HG03196 (cell line): ENCODE measurements at regions not wholly inside any gene's neighbourhood (a gene's known extent, or its start where the extent isn't known, plus 50 kb on each side); places are given as distances from the start of the nearest gene placed in this dataset.
"Not testable (repeated sequence)": the region's sequence is repeated elsewhere in the genome, so short reads cannot be mapped to it uniquely, and the experiment has no call there.

Experiments
- ATAC-seq: cut with Tn5 transposase; IDR thresholded peaks from one replicate; pipeline ENCODE4 v1.9.1; 2021; ENCODE audit not compliant: unreplicated experiment

DNA sequence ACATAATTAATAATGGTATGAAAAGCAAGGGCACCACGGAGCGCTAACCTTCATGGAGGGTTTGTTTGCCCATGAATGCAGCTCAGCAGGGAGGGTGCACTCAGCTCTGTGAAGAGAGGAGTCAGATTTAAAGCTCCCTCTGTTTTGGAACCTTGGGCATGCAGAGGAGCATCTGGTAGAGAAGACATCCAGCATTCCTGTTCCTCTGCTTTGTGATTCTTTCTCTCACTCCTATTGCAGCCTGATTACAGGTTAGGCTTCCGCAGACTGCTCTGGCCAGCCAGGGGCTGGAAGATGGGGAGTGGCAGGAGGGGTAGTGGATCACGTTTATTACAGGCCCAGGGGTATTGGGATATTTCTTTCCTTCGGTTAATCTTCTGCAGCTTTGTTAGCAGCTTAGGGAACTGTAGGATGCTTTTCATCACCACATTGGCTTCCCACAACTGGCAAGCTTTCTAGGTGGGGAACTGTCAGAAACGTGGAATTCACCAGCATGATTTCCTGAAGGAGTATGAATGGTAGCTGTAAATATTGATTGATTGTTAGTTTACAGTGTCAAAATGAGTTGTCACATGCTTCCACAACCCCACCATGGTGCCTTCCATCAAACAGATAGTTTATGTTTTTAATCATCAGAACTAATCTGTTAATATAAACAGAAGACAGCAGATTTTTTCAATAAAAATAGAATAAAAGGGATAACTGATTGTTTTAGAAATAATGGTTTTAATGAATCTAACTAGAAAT, 201.1 kb downstream of the VAPA start:
- no peak for ATAC-seq

DNA sequence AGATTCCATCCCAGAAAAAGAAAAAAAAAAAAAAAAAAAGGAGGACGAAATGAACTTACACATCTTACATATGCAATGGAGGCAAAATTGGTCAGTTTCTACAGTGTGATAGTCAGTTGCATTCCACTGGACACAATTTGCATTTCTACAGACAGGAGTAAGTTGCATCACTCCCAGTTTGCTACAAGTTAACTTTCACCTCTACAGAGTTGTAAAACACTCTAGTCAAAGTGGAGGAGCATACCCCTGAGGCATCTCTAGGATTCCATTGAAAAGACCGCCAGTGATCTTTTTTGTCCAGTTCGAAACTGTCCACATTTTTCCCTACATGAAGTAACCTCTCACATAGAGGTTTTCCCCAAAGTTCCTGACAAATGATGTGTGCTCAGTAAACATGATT, 202.8 kb downstream of the VAPA start:
- ATAC-seq = no peak

DNA sequence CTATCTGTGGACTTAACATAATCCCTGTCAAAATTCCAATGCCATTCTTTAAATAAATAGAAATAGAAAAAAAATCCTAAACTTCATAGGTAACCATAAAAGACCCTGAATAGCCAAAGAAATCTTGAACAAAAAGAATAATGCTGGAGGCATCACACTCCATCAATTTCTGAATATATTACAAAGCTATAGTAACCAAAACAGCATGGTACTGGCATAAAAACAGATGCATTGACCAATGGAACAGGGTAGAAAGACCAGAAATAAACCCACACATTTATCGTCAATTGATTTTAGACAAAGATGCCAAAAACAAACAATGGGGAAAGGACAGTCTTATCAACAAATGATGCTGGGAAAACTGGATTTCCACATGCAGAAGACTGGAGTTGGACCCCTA, 205.7 kb downstream of the VAPA start:
- ATAC-seq = no peak

DNA sequence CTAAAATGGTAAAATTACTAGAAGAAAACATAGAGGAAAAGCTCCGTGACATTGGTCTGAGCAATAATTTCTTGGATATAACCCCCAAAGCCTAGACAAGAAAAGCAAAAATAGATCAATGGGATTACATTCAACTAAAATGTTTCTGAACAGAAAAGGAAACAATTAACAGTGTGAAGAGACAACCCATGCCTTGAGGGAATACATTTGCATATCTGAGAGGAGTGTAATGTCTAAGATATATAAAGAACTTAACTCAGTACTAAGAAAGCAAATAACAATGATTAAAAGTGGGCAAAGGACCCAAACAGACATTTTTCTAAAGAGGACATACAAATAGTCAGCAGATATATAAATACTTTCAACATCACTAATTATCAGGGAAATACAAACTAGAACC, 206.2 kb downstream of the VAPA start:
- no peak for ATAC-seq

DNA sequence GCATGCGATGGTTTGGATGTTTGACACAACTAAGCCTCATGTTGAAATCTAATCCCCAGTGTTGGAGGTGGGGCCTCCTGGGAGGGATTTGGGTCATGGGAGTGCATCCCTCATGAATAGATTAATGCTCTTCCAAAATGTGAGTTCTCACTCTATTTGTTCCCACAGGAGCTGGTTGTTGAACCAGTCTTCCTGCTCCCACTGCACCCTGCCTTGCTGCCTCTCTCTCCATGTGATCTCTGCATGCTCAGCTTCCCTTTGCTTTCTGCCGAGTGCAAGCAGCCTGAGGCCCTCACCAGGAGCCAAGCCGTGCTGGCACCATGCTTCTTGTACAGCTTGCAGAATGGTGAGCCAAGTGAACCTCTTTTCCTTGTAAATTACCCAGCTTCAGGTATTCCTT, 206.8 kb downstream of the VAPA start:
- ATAC-seq = no peak

DNA sequence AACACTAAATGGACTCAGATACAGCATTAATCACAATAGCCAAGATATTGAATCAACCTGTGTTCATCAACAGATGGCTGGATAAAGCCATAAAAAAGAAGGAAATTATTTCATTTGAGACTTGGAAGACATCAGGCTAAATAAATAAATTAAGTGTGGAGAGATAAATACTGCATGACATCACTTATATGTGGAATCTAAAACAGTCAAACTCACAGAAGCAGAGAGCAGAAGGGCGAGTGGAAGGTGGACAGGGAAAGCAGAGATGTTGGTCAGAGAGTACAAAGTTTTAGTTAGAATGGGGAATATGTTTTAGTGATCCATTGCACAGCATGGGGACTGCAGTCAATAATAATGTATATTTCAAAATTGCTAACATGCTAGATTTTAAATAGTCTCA, 207.2 kb downstream of the VAPA start:
- no peak for ATAC-seq

DNA sequence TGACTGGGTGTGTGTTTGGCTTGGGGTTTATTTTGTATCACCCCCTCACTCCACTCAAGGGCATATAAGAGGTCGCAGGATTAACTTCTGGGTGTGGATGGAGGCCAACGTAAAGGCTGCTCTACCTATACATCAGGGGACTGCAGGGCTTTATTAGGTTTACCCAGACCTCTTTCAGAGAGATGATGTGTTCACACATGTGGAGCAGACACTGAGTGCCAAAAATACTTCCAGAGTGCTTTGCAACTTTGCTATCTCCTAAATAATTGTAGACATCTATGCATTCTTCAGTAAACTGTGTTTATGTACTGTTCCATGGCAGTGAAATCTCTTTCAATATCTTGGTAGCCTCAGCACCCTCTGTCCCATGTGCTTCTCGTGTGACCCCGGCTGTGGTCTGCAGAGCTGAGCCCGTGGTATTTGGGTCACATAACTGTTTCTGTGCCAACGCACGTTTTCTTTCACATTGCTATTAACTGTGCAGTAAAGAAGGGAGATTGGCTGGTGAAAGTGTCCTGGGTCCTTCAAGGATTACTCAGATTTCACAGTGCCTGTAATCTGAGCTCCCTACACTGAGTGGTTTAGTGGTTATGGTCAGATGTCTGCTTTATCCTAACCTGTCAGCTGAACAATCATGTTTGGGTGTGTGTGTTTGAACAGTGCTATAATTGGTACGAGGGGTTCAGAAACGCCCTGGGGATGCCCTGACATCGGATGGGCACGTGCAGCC, 208.1 kb downstream of the VAPA start:
- no peak for ATAC-seq

DNA sequence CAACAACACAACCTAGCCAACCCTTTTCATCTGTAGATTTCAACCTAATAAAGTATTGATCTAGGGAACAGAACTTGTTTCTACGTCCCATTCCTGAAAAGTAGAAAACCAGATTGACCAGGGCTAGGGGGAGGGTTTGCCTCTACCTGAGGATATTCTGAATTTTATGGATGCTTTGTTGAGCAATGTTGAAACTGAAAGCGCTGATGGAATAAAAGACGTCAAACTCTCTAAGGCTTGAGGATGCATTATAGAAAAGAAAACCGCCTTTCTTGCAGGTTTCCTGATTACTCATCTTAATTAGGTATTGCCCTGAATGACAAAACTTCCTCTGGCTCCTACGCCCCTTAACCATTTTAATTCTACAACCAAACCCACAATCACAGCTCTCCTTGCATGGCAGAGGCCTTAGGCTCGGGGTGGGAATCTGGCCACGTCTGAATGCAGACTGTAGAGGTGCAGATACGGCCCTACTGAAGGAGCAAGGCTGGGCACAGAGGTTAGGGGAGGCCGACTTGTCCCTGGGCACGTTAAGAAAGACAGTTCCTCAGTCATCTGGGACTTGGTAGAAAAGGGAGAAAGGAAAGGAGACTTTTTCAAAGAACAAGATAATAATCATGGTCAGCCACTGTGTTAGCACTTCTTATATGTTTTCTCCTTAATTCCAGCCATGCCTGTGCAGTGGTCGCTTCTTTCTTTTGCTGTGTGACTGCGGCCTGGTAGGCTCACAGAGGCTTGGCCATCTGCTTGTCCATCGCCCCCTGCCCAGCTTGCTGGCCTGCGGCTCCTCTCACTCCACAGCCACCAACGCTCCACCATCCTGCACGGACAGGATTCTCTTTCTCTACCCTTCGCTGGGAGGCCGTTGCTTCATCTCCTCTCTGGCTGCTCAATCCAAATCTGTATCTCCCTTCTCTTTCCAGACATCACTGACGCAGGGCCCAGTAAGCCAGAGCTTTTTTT, 209.5 kb downstream of the VAPA start:
- no peak for ATAC-seq

DNA sequence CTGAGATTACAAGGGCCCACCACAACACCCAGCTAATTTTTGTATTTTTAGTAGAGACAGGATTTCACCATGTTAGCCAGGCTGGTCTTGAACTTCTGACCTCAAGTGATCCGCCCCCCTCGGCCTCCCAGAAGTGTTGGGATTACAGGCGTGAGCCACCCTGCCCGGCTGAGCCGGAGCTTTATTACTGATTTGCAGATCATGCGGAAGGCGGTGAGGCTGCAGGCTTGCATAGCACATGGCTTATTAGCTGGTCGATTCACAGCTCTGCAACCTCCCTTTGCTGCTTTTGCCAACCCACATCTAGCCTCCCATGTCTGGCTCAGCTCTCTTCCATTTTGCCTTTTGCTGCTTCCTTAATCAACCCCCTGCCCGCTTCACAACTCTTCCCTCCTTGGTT, 210.3 kb downstream of the VAPA start:
- no peak for ATAC-seq

DNA sequence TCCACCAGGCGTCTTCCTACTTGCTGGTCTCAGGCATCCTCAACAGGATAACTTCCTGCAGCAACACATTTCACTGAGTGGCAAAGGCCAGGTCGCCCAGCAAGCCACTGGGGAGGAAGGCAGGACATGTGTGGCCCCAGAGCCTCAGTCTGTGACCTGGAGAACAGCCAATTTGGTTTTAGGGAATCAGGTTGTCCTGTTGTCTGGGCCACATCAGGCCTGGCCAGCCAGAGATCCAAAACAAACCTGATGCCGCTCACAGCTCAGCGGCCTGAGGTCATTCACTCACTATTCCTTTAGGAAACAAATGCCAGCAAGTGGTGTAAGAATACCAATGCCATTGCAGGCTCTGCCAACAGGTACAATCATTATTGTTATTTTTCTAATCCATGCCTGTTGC, 210.7 kb downstream of the VAPA start:
- no peak for ATAC-seq

DNA sequence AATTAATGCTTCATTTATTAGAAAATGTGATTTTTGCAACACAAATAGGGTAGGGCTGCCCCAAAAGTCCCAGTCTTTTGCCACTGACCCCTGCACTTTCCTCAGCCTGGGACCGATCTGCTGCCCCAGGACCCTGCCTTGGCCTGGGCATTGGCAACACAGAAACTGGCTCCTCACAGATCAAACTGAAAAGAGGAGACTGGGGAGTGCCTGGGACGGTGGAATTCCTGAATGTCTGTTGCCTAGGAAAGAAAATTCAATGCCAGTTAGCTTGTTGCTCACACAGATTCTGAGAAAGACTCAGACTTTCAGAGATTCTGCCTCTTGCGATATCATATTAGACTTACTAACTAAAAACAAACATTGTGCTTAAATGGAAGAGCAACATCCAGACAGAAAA, 211.2 kb downstream of the VAPA start:
- ATAC-seq = no peak

DNA sequence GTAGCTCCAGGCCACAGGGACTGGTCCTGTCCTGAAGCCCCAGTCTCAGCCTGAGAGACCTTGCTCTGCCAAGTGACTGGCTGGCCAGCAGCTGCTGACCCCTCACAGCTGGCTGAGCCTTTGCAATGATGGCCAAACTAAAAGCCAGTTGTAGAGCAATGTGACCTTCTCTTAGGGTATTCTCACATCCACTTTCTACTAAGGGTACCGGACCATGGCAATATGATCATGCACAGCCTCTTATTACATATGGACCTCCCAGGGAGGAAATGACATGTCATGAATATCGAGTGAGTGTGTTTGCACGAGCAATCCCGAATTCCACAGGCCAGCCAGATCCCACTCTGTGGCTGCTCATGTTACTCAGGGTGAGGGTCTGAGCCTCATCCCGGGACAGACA, 213.9 kb downstream of the VAPA start:
- ATAC-seq = no peak

DNA sequence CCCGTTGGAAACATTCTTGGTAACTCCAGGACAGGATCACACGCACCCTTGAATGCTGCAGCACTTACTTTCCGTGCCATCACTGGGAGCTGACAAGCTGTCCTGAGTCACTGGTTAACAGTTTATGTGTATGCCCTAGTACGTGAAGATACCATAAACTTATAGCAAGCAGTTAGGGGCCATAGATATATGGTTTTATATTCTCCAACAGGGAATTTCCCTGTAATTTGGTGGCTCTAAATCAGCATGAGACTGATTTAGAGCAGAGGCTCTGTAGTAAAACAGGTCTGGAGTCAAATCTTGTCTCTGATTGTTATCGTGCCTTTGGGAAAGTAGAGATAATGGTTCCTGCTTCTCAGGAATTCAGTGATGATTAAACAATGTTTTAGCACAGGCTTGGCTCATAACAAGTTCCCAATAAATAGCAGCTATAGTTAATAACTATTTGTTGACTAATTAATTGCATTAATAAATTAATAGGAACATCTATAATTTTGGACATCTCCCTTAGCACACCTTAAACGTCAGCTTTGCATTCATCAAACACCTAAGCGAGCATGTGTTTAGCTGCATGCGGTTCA, 215.2 kb downstream of the VAPA start:
- ATAC-seq = no peak

DNA sequence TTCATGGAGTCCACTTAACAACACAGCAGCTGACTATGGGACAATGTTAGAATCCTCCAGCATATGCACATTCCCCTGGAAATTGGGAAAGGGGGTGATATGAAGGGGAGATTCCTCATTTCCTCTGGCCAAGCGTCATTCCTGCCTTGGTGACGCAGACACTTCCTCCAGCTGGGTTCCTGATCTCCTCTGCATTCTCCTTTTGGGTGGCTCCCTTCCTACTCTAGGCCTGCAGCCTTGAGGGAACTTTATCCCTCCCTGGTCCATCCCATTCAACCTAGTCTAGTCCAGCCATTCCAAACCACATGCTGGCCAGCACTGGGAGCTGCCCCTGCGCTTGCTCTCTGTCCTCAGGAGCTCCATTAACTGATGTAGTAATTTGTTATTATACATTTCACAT, 216.8 kb downstream of the VAPA start:
- ATAC-seq = no peak

DNA sequence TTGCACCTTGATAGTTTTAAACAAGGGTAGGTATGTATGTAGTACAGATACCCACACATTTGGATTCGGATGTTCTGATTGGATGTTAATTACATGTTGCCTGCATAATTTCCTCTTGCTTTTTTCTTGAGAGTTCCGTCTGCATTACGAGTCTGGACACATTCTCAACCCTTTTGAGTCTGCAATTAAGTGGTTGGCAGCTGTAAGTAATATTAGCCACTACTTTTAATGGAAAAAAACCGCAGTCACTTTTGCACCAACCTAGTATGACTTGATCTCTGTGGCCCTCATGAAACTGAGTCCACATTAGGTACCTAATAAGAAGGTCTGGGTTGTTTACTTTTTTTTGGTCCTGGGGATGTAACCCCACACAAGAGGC, 217.3 kb downstream of the VAPA start:
- ATAC-seq = no peak

DNA sequence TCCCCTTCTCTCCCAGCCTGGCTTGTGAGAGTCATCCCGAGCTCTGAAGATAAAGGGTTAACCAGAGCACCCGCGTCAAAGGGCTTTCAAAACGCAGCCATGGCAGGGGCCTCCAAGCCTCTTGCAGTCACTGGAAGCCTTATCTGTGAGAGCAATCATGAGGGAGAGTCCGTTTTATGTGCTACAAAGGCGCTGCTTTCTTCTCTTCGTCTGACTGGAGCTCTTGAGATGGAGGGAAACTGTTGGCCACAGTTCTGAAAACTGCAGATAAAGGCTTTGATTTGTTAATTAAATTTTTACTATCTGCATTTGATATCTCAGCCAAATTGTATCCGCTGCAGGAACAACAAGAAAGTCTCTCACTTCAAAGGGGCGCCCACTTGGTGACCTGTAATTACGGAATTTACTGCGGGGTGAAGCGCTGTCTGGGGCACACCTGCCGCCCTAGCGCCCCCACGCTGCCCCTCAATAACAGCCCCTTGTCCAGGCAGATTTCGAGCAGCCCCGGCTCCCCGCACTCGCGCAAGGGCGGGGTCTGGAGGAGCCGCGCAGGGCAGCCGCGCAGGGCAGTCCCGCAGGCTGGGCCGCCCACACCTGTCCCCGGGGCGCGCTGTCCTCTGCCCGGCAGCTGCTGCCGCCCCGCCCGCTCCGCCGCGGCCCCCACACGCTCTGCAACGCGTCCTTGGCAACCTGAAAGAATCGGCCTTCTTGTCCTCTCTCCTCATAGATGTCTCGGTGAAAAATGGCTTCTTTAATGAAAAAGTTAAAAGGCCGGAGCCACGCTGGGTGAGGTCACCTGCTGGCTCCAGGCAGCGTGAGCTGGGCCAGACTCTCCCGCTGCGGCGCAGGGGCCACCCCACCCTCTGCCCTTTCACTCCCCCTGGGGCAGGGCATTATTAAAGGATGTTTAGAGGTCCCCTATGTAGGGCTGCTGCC, 217.9 kb downstream of the VAPA start:
- no peak for ATAC-seq

DNA sequence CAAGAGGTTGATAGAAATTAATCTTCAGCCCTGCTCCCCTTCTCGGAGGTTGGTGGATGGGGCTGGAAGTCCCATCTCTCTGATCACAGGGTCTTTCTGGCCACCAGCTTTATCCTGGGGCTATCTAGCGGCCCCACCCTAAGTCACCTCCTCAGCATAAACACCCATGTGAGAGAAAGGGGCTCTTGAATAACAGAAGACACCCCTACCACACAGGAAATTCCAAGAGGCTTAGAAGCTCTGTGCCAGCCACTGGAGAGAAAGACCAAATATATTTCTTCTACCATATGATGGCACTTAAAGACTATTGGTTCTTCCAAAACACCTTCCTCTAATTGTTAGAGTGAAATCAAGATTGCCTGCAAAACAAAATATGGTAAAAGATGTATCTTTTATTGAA, 219.7 kb downstream of the VAPA start:
- no peak for ATAC-seq

DNA sequence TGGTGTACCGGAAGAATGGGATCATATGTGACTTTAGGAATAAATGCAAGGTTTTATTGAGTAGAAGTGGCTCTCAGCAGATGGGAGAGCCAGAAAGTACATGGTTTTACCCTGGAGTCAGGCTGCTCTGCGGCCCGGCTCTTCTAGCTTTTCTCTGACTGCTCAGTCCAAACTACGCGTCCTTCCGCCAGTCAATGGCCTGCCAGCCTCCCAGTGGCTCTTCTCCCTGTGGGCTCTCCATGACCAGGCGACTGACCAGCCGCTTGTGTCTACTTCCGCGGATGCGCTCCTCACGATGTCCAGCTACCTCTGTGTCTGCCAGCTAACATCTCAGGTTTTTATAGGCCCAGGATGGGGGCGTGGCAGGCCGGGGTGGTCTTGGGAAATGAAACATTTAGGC, 220.4 kb downstream of the VAPA start:
- ATAC-seq = no peak

DNA sequence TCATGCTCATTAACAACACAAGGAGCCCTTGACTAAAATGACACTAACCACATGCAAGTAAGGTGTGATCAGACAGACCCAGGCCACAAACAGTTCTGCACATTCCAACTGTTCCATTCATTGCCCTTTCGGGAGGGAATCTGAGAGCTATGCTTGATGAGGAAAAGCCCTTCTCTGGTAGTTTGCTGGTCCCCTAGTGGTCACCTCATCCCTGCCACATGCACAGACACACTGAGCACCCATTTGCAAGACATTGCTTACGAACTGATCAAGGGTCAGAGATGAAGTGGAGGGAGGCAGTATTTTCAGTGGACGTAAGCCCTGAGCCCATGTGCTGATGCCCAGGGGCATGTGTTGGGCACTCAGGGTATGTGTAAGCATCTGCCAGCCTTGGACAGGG, 220.9 kb downstream of the VAPA start:
- not testable (repeated sequence) for ATAC-seq

DNA sequence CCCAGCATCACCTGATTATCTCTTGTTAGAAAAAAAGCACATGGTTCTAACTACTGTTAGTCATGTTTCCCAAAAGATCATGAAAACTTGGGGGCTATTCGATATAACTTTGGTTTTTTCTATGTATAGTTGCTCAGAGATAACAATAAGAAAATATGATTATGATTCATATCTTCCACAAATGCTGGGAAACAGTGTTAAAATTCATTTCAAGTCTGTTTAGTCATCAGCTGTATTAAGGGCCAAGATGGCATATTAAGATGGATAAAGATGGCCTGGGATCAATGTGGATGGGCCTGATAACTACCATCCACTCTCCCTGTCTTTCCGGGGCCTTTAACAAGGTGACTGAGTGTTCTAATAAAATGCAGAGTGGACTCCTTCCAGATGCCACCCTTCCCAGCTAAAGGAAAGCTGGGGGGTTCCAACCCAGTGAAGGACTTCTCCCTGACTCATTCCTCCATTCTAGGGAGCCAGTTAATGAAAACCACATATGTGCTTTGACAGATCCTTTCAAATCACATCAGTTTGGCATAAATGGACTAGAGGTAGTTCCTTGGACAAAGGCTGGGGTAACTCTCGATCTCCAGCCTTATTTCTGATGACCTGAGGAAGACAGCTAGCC, 221.6 kb downstream of the VAPA start:
- ATAC-seq = no peak
